Right kidney (tissue), 1 donor: ENCODE measurements at regions not wholly inside any gene's neighbourhood (a gene's known extent, or its start where the extent isn't known, plus 50 kb on each side); places are given as distances from the start of the nearest gene placed in this dataset.

Experiments used
- DNase-seq: peaks from one replicate; pipeline ENCODE4 v3.0.0-alpha.2; 2016

DNA sequence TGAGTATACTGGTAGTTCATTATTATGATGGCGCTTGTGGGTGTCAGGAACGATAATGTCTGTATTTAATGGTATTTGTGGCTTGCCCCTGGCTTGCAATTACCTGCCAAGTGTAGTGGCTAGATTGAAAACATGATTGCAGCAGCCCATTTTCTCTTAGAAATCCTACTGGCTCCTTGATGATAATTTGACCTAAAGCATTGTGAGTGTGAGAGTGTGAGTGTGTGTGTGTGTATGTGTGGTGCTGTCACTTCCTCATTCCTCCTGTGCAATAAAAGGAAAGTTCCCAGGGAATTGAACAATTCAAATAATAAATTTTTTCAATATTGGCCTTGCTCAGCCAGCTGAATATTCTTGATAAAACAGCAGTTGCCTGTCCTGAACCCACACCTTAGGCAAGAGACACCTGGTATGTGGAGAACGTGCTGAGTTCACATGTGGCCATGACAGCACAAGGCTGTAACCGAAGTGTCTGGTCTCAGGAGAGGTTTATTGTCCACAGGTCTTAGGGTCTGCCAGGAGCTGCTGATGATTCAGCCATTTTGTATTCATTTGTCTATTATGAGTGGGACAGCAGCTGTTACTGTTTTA, 193.3 kb downstream of the CD47 start:
- no peak for DNase-seq

- no peak for DNase-seq
Observed at GRCh38 chr3:107894998-107895397, 195.8 kb downstream of the CD47 start.

GRCh38 chr3:107892955-107893624, 197.7 kb downstream of the CD47 start:
- no peak for DNase-seq

GRCh38 chr3:107884719-107885460, 205.9 kb downstream of the CD47 start:
- DNase-seq = no peak

GRCh38 chr3:107884028-107884427, 206.8 kb downstream of the CD47 start:
- no peak for DNase-seq

DNA sequence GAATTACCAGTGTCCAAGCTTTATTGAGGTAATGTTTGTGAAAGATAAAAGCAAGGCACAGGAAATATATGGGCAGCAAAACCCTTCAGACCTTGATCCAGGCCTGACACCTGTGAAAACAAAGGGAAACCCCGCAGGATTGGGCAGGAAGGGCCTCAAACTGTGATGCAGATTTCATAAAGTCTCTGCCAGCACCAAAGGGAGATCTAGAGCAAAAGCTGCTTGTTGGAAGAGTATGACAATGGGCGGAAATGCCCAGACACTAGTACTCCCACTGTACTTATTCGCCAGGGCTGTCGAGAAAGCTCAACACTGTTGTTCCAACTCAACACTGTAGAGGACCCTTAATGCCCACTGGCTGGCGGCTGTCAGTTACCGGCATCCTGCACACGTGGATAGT, 207.9 kb downstream of the CD47 start:
- no peak for DNase-seq

GRCh38 chr3:107882261-107882660, 208.6 kb downstream of the CD47 start:
- no peak for DNase-seq

GRCh38 chr3:107881509-107881908, 209.3 kb downstream of the CD47 start:
- no peak for DNase-seq

GRCh38 chr3:107880702-107881101, 210.1 kb downstream of the CD47 start:
- no peak for DNase-seq

GRCh38 chr3:107877936-107878335, 212.9 kb downstream of the CD47 start:
- no peak for DNase-seq

DNA sequence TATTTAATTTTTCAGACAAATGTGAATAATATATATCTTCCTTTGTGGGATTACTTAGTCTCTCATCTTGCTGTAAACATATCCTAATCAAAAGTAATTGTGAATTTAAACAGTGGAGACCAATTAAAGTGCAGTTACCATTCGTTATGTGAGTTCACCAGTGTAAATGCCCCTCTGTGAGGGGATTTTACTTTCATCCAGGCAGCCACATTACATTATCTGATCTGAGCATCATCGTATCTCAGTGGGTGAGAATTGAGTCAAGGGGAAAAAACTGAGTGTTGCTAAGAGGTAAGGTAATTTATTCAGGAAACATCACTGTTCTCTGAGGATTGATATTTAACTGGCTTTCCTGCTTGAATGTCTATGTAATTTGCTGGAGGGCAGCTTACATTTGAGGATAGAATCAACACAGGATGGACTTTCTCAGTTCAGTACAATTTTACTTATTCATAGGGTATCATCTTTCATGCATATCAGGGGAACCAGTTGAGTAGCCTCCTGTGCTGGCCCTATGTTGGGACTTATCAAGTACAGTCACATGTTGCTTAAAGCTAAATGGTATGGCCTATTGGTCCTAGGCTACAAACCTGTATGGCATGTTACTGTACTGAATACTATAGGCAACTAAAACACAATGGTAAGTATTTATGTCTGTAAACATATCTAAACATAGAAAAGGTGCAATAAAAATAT, 219.7 kb downstream of the CD47 start:
- no peak for DNase-seq

DNA sequence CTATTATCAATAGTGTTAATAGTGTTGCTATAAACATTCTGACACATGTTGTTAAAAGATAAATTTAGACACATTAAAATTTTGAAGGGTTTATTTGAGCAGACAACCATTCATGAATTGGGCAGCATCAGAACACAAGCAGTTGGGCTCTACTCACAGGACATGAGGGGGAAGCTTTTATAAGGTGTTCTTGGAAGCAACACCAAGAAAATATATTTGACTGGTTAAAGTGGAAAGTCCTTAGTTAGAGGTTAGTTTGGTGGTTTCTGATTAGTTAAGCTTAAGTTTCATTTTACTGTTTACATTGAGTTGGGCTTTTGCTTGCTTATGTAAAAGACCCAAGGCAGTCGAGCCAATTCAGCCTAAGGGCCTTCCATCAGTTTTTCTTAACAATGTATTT, 220.7 kb downstream of the CD47 start:
- DNase-seq = no peak

GRCh38 chr3:107868449-107868848, 222.4 kb downstream of the CD47 start:
- DNase-seq = no peak

DNA sequence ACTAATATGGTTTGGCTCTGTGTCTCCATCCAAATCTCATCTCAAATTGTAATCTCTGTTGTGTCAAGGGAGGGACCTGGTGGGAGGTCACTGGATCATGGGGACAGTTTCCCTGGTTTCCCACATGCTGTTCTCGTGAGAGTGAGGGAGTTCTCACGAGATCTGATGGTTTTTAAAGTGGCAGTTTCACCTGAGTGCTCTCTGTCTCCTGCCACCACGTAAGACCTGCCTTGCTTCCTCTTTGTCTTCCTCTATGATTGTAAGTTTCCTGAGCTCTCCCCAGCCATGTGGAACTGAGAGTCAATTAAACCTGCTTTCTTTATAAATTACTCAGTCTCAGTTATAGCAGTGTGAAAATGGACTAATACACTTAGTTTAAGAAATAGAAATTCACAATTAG, 228.9 kb downstream of the CD47 start:
- DNase-seq = no peak

GRCh38 chr3:107861422-107861821, 229.4 kb downstream of the CD47 start:
- no peak for DNase-seq
